Astrocyte (in vitro differentiated cells and primary cell): ENCODE measurements at regions not wholly inside any gene's neighbourhood (a gene's known extent, or its start where the extent isn't known, plus 50 kb on each side); places are given as distances from the start of the nearest gene placed in this dataset.

Experiments used
- DNase-seq: peaks from one replicate; pipeline ENCODE4 v3.0.0-alpha.2; 2010; ENCODE audit warnings: low read depth
- FAIRE-seq: peaks from 2 replicates; lab custom pipeline; 2011; peaks lifted over from hg19 to GRCh38; lab: Jason Lieb, UNC
- H2AFZ ChIP-seq: 2 replicates; pipeline ENCODE4 v1.6.0; 2012; ENCODE audit warnings: low read depth, low read length, inconsistent platforms
- H3K27ac ChIP-seq: 2 replicates; pipeline ENCODE4 v1.5.1; 2011; ENCODE audit warnings: low read depth, low read length, inconsistent platforms
- H3K27me3 ChIP-seq: 2 replicates; pipeline ENCODE4 v1.6.0; 2011; ENCODE audit warnings: low read length, inconsistent platforms; ENCODE audit not compliant: insufficient read depth
- H3K36me3 ChIP-seq: 2 replicates; pipeline ENCODE4 v1.5.1; 2011; ENCODE audit warnings: low read length, inconsistent platforms; ENCODE audit not compliant: insufficient read depth
- H3K4me1 ChIP-seq: 2 replicates; pipeline ENCODE4 v1.5.1; 2011; ENCODE audit warnings: low read length, inconsistent platforms; ENCODE audit not compliant: insufficient read depth
- H3K4me2 ChIP-seq: 2 replicates; pipeline ENCODE4 v1.6.0; 2012; ENCODE audit warnings: low read length, inconsistent platforms
- H3K4me3 ChIP-seq: 2 replicates; pipeline ENCODE4 v1.5.1; 2011; ENCODE audit warnings: low read depth, mild to moderate bottlenecking, low read length, inconsistent platforms; ENCODE audit not compliant: insufficient read depth
- H3K79me2 ChIP-seq: 2 replicates; pipeline ENCODE4 v1.6.0; 2012; ENCODE audit warnings: mild to moderate bottlenecking, low read length, inconsistent platforms; ENCODE audit not compliant: insufficient read depth
- H3K9ac ChIP-seq: 2 replicates; pipeline ENCODE4 v1.6.0; 2012; ENCODE audit warnings: mild to moderate bottlenecking, low read length, inconsistent platforms
- H3K9me3 ChIP-seq: 2 replicates; pipeline ENCODE4 v1.5.1; 2012; ENCODE audit warnings: low read depth, mild to moderate bottlenecking, low read length, inconsistent platforms; ENCODE audit not compliant: insufficient read depth
- H4K20me1 ChIP-seq: 2 replicates; pipeline ENCODE4 v1.6.0; 2012; ENCODE audit warnings: low read length, inconsistent platforms; ENCODE audit not compliant: insufficient read depth
- H3K27ac Mint-ChIP-seq: one replicate; pipeline ENCODE4 v1.8.0; 2021; ENCODE audit warnings: mild to moderate bottlenecking, mixed read lengths; ENCODE audit not compliant: unreplicated experiment
- H3K27me3 Mint-ChIP-seq: one replicate; pipeline ENCODE4 v1.8.0; 2021; ENCODE audit warnings: low read depth, mixed read lengths; ENCODE audit not compliant: unreplicated experiment
- H3K36me3 Mint-ChIP-seq: one replicate; pipeline ENCODE4 v1.8.0; 2021; ENCODE audit warnings: low read depth, mixed read lengths; ENCODE audit not compliant: unreplicated experiment
- H3K4me1 Mint-ChIP-seq: one replicate; pipeline ENCODE4 v1.8.0; 2021; ENCODE audit warnings: low read depth, mixed read lengths; ENCODE audit not compliant: unreplicated experiment
- H3K4me3 Mint-ChIP-seq: one replicate; pipeline ENCODE4 v1.8.0; 2021; ENCODE audit warnings: mild to moderate bottlenecking, moderate library complexity, mixed read lengths; ENCODE audit not compliant: unreplicated experiment
- H3K9me3 Mint-ChIP-seq: one replicate; pipeline ENCODE4 v1.8.0; 2021; ENCODE audit warnings: mild to moderate bottlenecking, mixed read lengths; ENCODE audit not compliant: unreplicated experiment
- CTCF ChIP-seq: IDR thresholded peaks from 2 replicates; pipeline ENCODE4 v1.5.1; 2011; ENCODE audit warnings: low read depth, mild to moderate bottlenecking, inconsistent platforms, low read length, moderate library complexity; ENCODE audit not compliant: insufficient read depth
- EZH2 ChIP-seq: IDR thresholded peaks from 2 replicates; pipeline ENCODE4 v1.6.1; 2012; ENCODE audit warnings: mild to moderate bottlenecking, low read length, inconsistent platforms; ENCODE audit not compliant: insufficient read depth

- no peak for TF ChIP-seq EZH2
- no peak for TF ChIP-seq CTCF
- Mint-ChIP-seq H3K4me3 (no peak overlapping the region), H3K4me1 (peaks cover 14% of the 10 kb centered on the region), H3K27ac (no peak overlapping the region), H3K36me3 (no peaks in the 10 kb centered on the region), H3K27me3 (no peaks in the 10 kb centered on the region), H3K9me3 (no peaks in the 10 kb centered on the region)
- no peak overlapping the region for H3K4me2 ChIP-seq
- no peaks in the 10 kb centered on the region for H3K79me2 ChIP-seq
- H3K9me3 ChIP-seq: no peaks in the 10 kb centered on the region
- no peak overlapping the region for H3K4me3 ChIP-seq
- FAIRE-seq: no peak
- no peak overlapping the region for H3K27ac ChIP-seq
- H3K27me3 ChIP-seq: no peaks in the 10 kb centered on the region
- H4K20me1 ChIP-seq: no peaks in the 10 kb centered on the region
- DNase-seq: no peak
- H3K4me1 ChIP-seq: no peaks in the 10 kb centered on the region
- no peaks in the 10 kb centered on the region for H3K36me3 ChIP-seq
- no peak overlapping the region for H2AFZ ChIP-seq
- no peak overlapping the region for H3K9ac ChIP-seq
These were observed 255.6 kb upstream of the SLC30A5 start for GRCh38 chr5:68838157-68838718.

GRCh38 chr5:68839019-68839552 is 254.7 kb upstream of the SLC30A5 start:
- no peaks in the 10 kb centered on the region for H3K27me3 Mint-ChIP-seq
- no peak overlapping the region for H3K4me3 ChIP-seq
- H3K9ac ChIP-seq: no peak overlapping the region
- H3K9me3 Mint-ChIP-seq: no peaks in the 10 kb centered on the region
- no peak overlapping the region for H3K27ac ChIP-seq
- H4K20me1 ChIP-seq: no peaks in the 10 kb centered on the region
- no peaks in the 10 kb centered on the region for H3K36me3 Mint-ChIP-seq
- no peaks in the 10 kb centered on the region for H3K27me3 ChIP-seq
- no peak for FAIRE-seq
- DNase-seq: no peak
- H3K4me1 ChIP-seq: no peaks in the 10 kb centered on the region
- H3K79me2 ChIP-seq: no peaks in the 10 kb centered on the region
- no peak overlapping the region for H3K4me2 ChIP-seq
- H3K27ac Mint-ChIP-seq: no peak overlapping the region
- no peaks in the 10 kb centered on the region for H3K9me3 ChIP-seq
- H3K36me3 ChIP-seq: no peaks in the 10 kb centered on the region
- TF ChIP-seq EZH2 (no peak), CTCF (no peak)
- H3K4me1 Mint-ChIP-seq: peaks cover 11% of the 10 kb centered on the region
- H2AFZ ChIP-seq: no peak overlapping the region
- H3K4me3 Mint-ChIP-seq: no peak overlapping the region

GRCh38 chr5:68843624-68844364 is 250.0 kb upstream of the SLC30A5 start:
- Histone ChIP-seq H3K9me3 (no peaks in the 10 kb centered on the region), H4K20me1 (no peaks in the 10 kb centered on the region), H3K79me2 (no peaks in the 10 kb centered on the region), H3K4me1 (no peaks in the 10 kb centered on the region), H3K27ac (no peak overlapping the region), H2AFZ (no peak overlapping the region), H3K4me3 (no peak overlapping the region), H3K27me3 (no peaks in the 10 kb centered on the region), H3K4me2 (no peak overlapping the region), H3K36me3 (no peaks in the 10 kb centered on the region), H3K9ac (no peak overlapping the region)
- no peaks in the 10 kb centered on the region for H3K36me3 Mint-ChIP-seq
- no peaks in the 10 kb centered on the region for H3K9me3 Mint-ChIP-seq
- H3K27ac Mint-ChIP-seq: no peak overlapping the region
- DNase-seq (no peak), FAIRE-seq (no peak)
- H3K4me3 Mint-ChIP-seq: no peak overlapping the region
- no peak for TF ChIP-seq EZH2
- no peak for TF ChIP-seq CTCF
- peaks cover 10% of the 10 kb centered on the region for H3K4me1 Mint-ChIP-seq
- peaks cover 3% of the 10 kb centered on the region for H3K27me3 Mint-ChIP-seq
